ENCODE measurements at regions not wholly inside any gene's neighbourhood (a gene's known extent, or its start where the extent isn't known, plus 50 kb on each side); places are given as distances from the start of the nearest gene placed in this dataset.

DNA sequence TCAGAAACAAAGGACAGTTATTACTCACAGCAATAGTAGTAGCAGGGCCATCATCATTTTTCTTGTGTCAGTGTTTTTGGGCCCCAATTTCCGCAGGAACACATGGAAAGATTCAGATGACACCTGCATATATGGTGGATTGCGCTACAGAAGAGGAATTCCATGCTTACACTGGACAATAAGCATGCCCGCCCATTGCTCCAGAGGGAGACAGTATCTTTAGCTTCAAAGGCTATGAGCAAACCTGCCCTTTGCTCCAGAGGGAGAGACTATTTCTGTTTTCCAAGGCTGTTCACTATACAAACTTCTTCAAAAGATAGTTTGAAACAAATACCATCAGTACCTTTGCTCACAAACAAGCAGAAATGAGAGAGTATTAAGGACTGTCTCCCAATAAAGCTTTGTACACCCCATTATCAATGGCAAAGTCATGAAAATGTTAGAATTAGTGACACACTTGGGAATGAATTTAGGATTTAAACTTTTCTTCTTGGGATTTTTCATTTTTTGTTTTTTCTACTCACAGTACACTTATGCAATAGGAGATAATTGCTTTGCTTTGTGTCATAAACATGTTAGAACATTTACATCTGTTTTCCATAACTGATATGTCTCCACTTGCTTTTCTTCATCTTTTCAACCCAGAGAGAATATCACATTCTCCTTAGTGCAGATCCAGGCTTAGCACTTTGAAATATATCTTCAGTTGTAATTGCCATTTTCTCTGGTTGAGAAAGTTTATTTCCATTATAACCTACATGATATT lies 564.5 kb upstream of the ZNF717 start:
- TF ChIP-seq ZNF70 (CRISPR knock-in tag; IDR thresholded peaks at IDR 0.05), result no peak
- TF ChIP-seq RARB (CRISPR knock-in tag; IDR thresholded peaks at IDR 0.05), result no peak
- TF ChIP-seq ZNF8 (CRISPR knock-in tag; IDR thresholded peaks at IDR 0.05), result no peak
- TF ChIP-seq, protein P1, sequence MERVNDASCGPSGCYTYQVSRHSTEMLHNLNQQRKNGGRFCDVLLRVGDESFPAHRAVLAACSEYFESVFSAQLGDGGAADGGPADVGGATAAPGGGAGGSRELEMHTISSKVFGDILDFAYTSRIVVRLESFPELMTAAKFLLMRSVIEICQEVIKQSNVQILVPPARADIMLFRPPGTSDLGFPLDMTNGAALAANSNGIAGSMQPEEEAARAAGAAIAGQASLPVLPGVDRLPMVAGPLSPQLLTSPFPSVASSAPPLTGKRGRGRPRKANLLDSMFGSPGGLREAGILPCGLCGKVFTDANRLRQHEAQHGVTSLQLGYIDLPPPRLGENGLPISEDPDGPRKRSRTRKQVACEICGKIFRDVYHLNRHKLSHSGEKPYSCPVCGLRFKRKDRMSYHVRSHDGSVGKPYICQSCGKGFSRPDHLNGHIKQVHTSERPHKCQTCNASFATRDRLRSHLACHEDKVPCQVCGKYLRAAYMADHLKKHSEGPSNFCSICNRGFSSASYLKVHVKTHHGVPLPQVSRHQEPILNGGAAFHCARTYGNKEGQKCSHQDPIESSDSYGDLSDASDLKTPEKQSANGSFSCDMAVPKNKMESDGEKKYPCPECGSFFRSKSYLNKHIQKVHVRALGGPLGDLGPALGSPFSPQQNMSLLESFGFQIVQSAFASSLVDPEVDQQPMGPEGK (CRISPR knock-in tag; IDR thresholded peaks at IDR 0.05; ENCODE audit: borderline replicate concordance), result no peak
- TF ChIP-seq OSR1 (CRISPR knock-in tag; IDR thresholded peaks at IDR 0.05), result no peak
- TF ChIP-seq, protein P2, sequence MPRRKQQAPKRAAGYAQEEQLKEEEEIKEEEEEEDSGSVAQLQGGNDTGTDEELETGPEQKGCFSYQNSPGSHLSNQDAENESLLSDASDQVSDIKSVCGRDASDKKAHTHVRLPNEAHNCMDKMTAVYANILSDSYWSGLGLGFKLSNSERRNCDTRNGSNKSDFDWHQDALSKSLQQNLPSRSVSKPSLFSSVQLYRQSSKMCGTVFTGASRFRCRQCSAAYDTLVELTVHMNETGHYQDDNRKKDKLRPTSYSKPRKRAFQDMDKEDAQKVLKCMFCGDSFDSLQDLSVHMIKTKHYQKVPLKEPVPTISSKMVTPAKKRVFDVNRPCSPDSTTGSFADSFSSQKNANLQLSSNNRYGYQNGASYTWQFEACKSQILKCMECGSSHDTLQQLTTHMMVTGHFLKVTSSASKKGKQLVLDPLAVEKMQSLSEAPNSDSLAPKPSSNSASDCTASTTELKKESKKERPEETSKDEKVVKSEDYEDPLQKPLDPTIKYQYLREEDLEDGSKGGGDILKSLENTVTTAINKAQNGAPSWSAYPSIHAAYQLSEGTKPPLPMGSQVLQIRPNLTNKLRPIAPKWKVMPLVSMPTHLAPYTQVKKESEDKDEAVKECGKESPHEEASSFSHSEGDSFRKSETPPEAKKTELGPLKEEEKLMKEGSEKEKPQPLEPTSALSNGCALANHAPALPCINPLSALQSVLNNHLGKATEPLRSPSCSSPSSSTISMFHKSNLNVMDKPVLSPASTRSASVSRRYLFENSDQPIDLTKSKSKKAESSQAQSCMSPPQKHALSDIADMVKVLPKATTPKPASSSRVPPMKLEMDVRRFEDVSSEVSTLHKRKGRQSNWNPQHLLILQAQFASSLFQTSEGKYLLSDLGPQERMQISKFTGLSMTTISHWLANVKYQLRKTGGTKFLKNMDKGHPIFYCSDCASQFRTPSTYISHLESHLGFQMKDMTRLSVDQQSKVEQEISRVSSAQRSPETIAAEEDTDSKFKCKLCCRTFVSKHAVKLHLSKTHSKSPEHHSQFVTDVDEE (CRISPR knock-in tag; IDR thresholded peaks at IDR 0.05), result no peak
- no peak for TF ChIP-seq SNAI2 (CRISPR knock-in tag; IDR thresholded peaks at IDR 0.05)
- TF ChIP-seq, protein P3, sequence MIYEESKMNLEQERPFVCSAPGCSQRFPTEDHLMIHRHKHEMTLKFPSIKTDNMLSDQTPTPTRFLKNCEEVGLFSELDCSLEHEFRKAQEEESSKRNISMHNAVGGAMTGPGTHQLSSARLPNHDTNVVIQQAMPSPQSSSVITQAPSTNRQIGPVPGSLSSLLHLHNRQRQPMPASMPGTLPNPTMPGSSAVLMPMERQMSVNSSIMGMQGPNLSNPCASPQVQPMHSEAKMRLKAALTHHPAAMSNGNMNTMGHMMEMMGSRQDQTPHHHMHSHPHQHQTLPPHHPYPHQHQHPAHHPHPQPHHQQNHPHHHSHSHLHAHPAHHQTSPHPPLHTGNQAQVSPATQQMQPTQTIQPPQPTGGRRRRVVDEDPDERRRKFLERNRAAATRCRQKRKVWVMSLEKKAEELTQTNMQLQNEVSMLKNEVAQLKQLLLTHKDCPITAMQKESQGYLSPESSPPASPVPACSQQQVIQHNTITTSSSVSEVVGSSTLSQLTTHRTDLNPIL (CRISPR knock-in tag; IDR thresholded peaks at IDR 0.05; ENCODE audit: low read depth), result no peak

Measured in SK-N-SH treated with all-trans-retinoic acid at 6 μM for 48 hours (cell line).